ENCODE measurements at regions not wholly inside any gene's neighbourhood (a gene's known extent, or its start where the extent isn't known, plus 50 kb on each side); places are given as distances from the start of the nearest gene placed in this dataset.

DNA sequence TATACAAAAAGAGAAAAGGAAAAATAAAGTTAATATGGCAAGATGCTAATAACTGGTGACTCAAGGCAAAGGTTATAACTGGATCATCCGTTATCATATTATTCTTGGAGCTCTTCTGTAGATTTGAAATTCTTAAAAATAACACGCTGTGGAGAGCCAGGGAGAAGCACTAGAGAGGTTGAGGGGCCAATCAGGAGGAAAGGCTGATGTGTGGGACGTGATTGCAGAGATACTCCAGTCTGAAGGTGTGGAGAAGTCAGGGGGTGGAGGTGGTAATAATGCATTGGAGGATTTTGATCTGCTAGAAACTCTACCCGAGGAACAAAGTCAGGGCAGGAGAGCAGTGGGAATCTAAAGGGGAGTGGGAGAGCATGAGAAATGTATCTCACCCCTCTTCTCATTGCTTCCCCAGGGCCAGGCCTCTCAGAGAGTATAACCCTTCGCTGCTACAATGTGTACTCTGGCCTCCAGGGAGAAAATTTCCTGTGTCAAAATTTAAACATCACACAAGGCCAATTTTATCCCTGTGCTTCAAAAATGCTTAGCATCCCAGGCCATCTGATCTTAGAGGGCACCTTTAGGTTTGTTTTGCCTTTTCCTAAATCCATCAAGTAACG lies 211.5 kb upstream of the SEMA6D start:
- no peaks in the 10 kb centered on the region for H3K27me3 ChIP-seq (ENCODE audit: low read depth)
- DNase-seq, result no peak
- no peaks in the 10 kb centered on the region for H3K36me3 ChIP-seq
- TF ChIP-seq CTCF (IDR thresholded peaks at IDR 0.05; ENCODE audit: borderline replicate concordance), result peak; percentile 19
- intact Hi-C loops (cut with micrococcal nuclease), result no loop called here
- H3K4me3 ChIP-seq, result peak overlapping the region; percentile 5
- no peaks in the 10 kb centered on the region for H3K9me3 ChIP-seq (replicated peaks)
- H3K4me1 ChIP-seq, result peaks cover 33% of the 10 kb centered on the region
- H3K27ac ChIP-seq (replicated peaks), result peak overlapping the region; percentile 71

DNA sequence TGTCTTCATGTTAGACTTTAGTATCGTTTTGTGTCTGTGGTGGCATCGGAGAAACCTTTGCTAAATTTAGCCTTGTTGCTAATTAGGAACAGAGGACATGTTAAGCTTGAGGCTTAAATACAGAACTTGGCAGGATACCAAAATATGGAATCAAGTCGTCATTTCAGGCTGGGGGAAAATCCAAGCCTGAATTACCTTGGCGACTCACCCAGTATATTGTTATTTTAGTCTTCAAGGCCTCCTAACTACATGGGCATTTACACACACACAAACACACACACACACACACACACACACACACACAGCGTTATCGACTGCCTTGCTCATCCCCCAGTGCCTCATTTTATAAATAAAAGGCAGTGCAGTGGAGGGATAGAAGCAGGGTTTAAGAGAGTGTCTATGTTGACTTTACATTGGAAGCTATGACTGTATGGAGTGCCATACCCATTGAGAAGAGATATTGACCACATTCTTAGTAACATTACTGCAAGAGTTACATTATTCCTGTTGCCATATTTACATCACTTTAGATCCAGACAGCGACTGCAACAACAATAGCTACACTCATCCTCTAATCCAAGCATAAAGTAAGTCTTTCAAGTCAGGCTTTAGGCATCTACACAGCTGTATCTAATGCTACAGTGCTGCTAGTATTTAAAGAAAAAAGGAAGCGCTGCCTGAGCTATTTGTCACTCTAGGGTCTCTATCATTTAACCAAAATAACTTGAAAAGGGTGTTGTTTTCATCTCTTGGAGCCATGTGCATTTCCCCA lies 210.8 kb upstream of the SEMA6D start:
- Histone ChIP-seq H3K27me3 (ENCODE audit: low read depth) (no peaks in the 10 kb centered on the region), H3K9me3 (replicated peaks) (no peaks in the 10 kb centered on the region), H3K27ac (replicated peaks) (peak overlapping the region; percentile 71), H3K4me3 (peak overlapping the region; percentile 5), H3K4me1 (peaks cover 33% of the 10 kb centered on the region), H3K36me3 (no peaks in the 10 kb centered on the region)
- TF ChIP-seq CTCF (IDR thresholded peaks at IDR 0.05; ENCODE audit: borderline replicate concordance), result no peak
- no peak for DNase-seq
- intact Hi-C loops (cut with micrococcal nuclease), result no loop called here

- Histone ChIP-seq H3K36me3 (no peaks in the 10 kb centered on the region), H3K4me3 (no peak overlapping the region), H3K9me3 (replicated peaks) (no peaks in the 10 kb centered on the region), H3K27ac (replicated peaks) (no peak overlapping the region), H3K4me1 (peaks cover 33% of the 10 kb centered on the region), H3K27me3 (ENCODE audit: low read depth) (no peaks in the 10 kb centered on the region)
- DNase-seq, result no peak
- no peak for TF ChIP-seq CTCF (IDR thresholded peaks at IDR 0.05; ENCODE audit: borderline replicate concordance)
- intact Hi-C loops (cut with micrococcal nuclease), result no loop called here
These were observed 209.9 kb upstream of the SEMA6D start for GRCh38 chr15:47507221-47507985.

GRCh38 chr15:47511261-47511660 lies 206.0 kb upstream of the SEMA6D start:
- Histone ChIP-seq H3K27ac (replicated peaks) (no peak overlapping the region), H3K4me3 (no peak overlapping the region), H3K4me1 (peaks cover 18% of the 10 kb centered on the region), H3K27me3 (ENCODE audit: low read depth) (no peaks in the 10 kb centered on the region), H3K36me3 (no peaks in the 10 kb centered on the region), H3K9me3 (replicated peaks) (no peaks in the 10 kb centered on the region)
- TF ChIP-seq CTCF (IDR thresholded peaks at IDR 0.05; ENCODE audit: borderline replicate concordance), result no peak
- no peak for DNase-seq
- intact Hi-C loops (cut with micrococcal nuclease), result no loop called here

GRCh38 chr15:47513471-47513870 lies 203.8 kb upstream of the SEMA6D start:
- TF ChIP-seq CTCF (IDR thresholded peaks at IDR 0.05; ENCODE audit: borderline replicate concordance), result no peak
- intact Hi-C loops (cut with micrococcal nuclease), result no loop called here
- H3K27me3 ChIP-seq (ENCODE audit: low read depth), result no peaks in the 10 kb centered on the region

More at GRCh38 chr15:47513471-47513870, 203.8 kb upstream of the SEMA6D start:
- DNase-seq, result no peak
- Histone ChIP-seq H3K36me3 (no peaks in the 10 kb centered on the region), H3K4me1 (peaks cover 27% of the 10 kb centered on the region), H3K27ac (replicated peaks) (no peak overlapping the region), H3K9me3 (replicated peaks) (no peaks in the 10 kb centered on the region), H3K4me3 (no peak overlapping the region)
